Vagina (tissue), 2 donors: ENCODE measurements at regions not wholly inside any gene's neighbourhood (a gene's known extent, or its start where the extent isn't known, plus 50 kb on each side); places are given as distances from the start of the nearest gene placed in this dataset.

ENCODE experiments used
- POLR2A ChIP-seq, 2 donors: fragments of 450-650 bp; IDR thresholded peaks; one replicate each; pipeline ENCODE4 v1.6.1; 2017; ENCODE audit warnings: antibody characterized with exemption in 2 of 2, mild to moderate bottlenecking in 2 of 2, moderate library complexity in 2 of 2
- POLR2AphosphoS5 ChIP-seq, 2 donors: sonication (generic); formaldehyde crosslinking; IDR thresholded peaks; one replicate each; pipeline ENCODE4 v1.9.0; 2017; ENCODE audit warnings: antibody characterized with exemption in 2 of 2, mild to moderate bottlenecking in 2 of 2, low read depth in 1 of 2; ENCODE audit not compliant: insufficient read depth in 1 of 2
- TF ChIP-seq, protein P1 (sequence below), 3 experiments: fragments of 450-650 bp in 2 of 3; fragments of 200-600 bp in 1 of 3; sonication (generic) in 1 of 3; IDR thresholded peaks; one replicate each; pipeline ENCODE4 v1.5.1; 2017 to 2019; ENCODE audit warnings: antibody characterized with exemption in 3 of 3, mild to moderate bottlenecking in 2 of 3, moderate library complexity in 2 of 3

DNA sequence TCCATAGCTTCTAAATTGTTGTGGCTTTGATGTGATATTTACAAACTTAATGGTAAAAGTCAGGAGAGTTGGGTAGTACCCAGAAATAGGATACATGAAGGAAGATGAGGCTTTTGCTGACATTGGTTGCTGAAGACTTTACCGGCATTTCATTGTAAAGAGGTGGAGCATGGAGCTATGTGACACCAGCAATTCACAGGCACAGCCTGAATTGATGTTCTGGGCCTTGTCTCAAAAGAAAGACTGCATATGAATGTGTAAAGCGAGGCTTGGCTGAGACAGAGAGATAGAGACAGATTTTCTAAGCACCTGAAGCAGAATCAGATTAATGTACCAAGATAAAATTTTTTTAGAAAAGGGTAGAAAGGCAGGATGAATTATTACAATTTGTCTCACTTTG, 864.9 kb upstream of the ID2 start:
- TF ChIP-seq, protein P1, sequence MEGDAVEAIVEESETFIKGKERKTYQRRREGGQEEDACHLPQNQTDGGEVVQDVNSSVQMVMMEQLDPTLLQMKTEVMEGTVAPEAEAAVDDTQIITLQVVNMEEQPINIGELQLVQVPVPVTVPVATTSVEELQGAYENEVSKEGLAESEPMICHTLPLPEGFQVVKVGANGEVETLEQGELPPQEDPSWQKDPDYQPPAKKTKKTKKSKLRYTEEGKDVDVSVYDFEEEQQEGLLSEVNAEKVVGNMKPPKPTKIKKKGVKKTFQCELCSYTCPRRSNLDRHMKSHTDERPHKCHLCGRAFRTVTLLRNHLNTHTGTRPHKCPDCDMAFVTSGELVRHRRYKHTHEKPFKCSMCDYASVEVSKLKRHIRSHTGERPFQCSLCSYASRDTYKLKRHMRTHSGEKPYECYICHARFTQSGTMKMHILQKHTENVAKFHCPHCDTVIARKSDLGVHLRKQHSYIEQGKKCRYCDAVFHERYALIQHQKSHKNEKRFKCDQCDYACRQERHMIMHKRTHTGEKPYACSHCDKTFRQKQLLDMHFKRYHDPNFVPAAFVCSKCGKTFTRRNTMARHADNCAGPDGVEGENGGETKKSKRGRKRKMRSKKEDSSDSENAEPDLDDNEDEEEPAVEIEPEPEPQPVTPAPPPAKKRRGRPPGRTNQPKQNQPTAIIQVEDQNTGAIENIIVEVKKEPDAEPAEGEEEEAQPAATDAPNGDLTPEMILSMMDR (IDR thresholded peaks at IDR 0.05): no peak
- no peak for TF ChIP-seq POLR2AphosphoS5 (IDR thresholded peaks at IDR 0.05; ENCODE audit: insufficient read depth in 1 of 2, low read depth in 1 of 2)
- TF ChIP-seq POLR2A (IDR thresholded peaks at IDR 0.05): no peak
